ENCODE measurements at regions not wholly inside any gene's neighbourhood (a gene's known extent, or its start where the extent isn't known, plus 50 kb on each side); places are given as distances from the start of the nearest gene placed in this dataset.

DNA sequence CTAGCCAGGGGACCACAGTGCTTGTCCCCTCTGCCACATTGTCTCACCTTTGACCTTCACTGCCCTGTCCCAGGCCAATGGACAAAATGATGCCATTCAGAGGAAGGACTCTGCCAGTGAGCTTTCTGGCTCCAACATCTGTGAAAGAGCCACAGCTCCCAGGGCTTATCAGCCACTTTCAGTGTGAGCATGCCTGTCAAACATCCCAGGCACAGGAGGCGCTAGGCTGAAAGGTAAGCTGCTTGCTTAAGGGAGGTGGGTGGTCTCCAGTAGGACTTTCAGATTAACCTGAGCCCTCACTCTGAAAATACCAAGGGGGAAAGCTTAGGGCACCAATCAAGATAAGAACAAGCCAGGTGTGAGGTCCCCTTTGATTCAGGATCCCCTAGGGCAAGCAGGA is 59.8 kb upstream of the GDF10 start:
- no peaks in the 10 kb centered on the region for H3K27me3 ChIP-seq
- no peaks in the 10 kb centered on the region for H3K36me3 ChIP-seq
- no peaks in the 10 kb centered on the region for H3K9me3 ChIP-seq
- TF ChIP-seq CTCF (IDR thresholded peaks at IDR 0.05) = no peak
- H3K27ac ChIP-seq = no peak overlapping the region
- DNase-seq (ENCODE audit: low spot score) = no peak
- no peak overlapping the region for H3K4me3 ChIP-seq
- H3K4me1 ChIP-seq = no peaks in the 10 kb centered on the region

DNA sequence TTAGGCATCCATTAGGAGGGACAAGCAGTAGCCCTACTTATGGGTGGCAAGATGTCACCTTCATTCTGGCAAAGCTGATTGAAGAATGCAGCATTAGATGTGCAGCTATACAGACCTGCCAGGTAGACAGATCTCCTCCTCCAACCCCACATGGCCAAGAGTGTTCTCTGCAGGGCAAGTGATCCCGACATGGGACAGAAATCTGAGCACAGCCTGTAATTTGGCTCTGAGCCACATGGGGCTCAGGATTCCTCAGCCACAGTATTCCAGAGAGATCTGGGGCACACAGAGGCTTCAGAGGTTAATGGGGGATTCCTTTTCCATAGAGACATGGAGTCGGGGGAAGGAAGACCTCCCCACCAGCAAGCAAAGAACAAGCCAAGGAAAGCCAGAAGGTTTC is 58.7 kb upstream of the GDF10 start:
- Histone ChIP-seq H3K4me1 (no peaks in the 10 kb centered on the region), H3K27ac (no peak overlapping the region), H3K36me3 (no peaks in the 10 kb centered on the region), H3K4me3 (no peak overlapping the region), H3K9me3 (no peaks in the 10 kb centered on the region), H3K27me3 (no peaks in the 10 kb centered on the region)
- no peak for DNase-seq (ENCODE audit: low spot score)
- no peak for TF ChIP-seq CTCF (IDR thresholded peaks at IDR 0.05)

DNA sequence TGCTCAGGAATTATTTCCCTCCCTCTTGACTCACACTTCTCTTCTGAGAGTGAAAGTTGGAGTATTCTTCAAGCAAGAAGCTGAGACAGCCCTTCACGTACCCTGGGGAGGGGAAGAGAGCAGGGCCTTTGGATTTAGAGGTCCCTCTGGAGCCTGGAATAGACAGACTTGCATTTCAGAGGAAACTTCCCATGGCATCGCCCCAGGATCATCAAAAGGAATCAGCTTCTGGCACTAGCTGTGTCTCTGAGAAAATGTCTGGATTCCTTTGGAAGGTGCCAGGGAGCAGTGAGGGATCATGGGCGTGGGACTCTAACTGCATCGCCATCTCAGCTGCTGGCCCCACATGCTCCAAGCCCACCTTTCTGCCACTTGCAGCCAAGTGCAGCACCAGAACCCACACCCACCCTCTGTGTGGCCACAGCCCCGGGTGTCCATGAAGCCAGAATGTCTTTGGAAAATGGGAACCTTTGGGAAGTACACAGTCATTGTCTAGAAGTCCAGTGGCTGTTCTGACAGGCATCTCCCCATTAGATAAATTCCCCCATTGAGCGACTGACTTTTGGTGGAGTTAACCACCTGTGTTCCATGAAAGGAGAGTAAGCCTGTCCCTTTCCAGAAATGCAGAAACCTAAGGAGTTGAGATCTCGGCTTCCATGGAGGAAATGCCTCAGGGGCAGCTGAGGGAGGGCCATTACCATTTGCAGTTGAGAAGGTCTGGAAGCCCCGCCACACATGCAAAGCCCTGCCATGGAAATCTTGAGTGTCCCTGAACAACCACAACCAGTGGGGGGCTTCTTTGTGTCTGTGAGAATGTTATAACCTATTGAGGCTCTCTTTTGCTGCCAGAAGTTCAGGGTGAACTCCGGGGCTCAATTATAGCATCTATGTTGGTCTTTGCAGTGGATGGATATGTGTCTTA is 57.8 kb upstream of the GDF10 start:
- Histone ChIP-seq H3K27me3 (no peaks in the 10 kb centered on the region), H3K4me3 (no peak overlapping the region), H3K36me3 (no peaks in the 10 kb centered on the region), H3K27ac (no peak overlapping the region), H3K4me1 (no peaks in the 10 kb centered on the region), H3K9me3 (no peaks in the 10 kb centered on the region)
- no peak for DNase-seq (ENCODE audit: low spot score)
- TF ChIP-seq CTCF (IDR thresholded peaks at IDR 0.05) = no peak

GRCh38 chr10:47243356-47243755 is 56.6 kb upstream of the GDF10 start:
- TF ChIP-seq CTCF (IDR thresholded peaks at IDR 0.05) = no peak
- H3K27me3 ChIP-seq = no peaks in the 10 kb centered on the region

DNA sequence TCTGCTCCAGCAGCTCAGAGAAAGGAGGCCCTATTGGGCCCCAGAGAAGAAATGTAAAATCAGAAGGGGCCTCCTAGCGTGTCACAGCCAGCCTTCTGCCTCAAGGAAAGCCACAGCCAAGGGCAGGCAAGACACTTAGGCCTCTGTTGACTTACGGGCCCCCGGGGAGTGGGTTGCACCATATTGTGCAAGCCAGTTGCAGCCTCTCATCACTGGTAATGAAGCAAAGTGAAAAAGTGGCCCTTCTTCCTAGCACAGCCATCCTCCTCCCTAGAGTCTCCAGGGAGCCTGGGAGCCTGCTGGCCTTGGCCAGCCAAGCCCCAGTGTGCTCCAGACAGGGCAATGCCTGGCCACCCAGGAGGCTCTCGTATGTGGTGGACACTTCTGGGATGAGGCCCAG is 56.2 kb upstream of the GDF10 start:
- Histone ChIP-seq H3K4me3 (no peak overlapping the region), H3K27me3 (no peaks in the 10 kb centered on the region), H3K4me1 (no peaks in the 10 kb centered on the region), H3K27ac (no peak overlapping the region), H3K36me3 (no peaks in the 10 kb centered on the region), H3K9me3 (no peaks in the 10 kb centered on the region)
- peak; percentile 71 for DNase-seq (ENCODE audit: low spot score)
- TF ChIP-seq CTCF (IDR thresholded peaks at IDR 0.05) = no peak

More at GRCh38 chr10:47243356-47243755, 56.6 kb upstream of the GDF10 start:
- DNase-seq (ENCODE audit: low spot score) = no peak
- H3K36me3 ChIP-seq = no peaks in the 10 kb centered on the region
- H3K4me1 ChIP-seq = no peaks in the 10 kb centered on the region
- no peaks in the 10 kb centered on the region for H3K9me3 ChIP-seq
- H3K27ac ChIP-seq = no peak overlapping the region
- no peak overlapping the region for H3K4me3 ChIP-seq

All from right atrium auricular region (tissue), 2 donors.